GM18526 (cell line): ENCODE measurements at regions not wholly inside any gene's neighbourhood (a gene's known extent, or its start where the extent isn't known, plus 50 kb on each side); places are given as distances from the start of the nearest gene placed in this dataset.

Source experiments
- POLR2A ChIP-seq: IDR thresholded peaks from 3 replicates; pipeline ENCODE4 v1.6.1; 2011; ENCODE audit not compliant: insufficient read length; ENCODE audit errors: extremely low read depth

DNA sequence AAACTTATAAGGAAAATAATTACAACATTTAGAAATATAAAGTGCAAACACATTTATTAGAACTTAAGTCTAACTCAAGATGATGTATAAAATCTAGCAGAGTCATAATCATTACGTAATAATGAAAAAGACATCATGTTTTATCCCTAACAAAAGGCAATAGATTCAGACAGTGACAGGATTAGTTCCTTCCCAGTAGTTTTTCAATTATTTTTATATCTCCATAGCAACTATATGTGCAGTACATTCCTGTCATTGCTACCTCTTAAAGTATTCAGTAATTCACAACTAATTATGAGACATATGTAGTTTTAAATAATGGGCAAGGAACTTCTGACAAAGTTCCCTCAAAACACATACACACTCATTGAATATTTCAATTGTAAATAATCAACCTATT, 687.9 kb downstream of the CCDC85A start:
- no peak for TF ChIP-seq POLR2A

GRCh38 chr2:56874717-56875116, 690.9 kb downstream of the CCDC85A start:
- no peak for TF ChIP-seq POLR2A

DNA sequence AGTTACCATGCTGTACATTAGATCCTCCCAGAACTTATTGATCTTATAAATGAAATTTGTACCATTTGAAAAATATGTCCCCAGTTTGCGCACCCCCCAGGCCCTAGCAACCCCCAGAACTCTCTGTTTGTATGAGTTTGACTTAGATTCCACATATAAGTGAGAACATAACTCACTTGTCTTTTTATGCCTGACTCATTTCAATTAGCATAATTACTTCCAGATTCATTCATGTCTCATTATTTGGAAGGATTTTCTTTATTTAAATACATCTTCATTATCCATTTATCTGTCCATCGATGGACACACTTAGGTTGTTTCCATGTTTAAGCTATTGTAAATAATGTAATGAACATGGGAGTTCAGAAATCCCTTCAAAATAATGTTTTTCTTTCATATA, 705.9 kb downstream of the CCDC85A start:
- no peak for TF ChIP-seq POLR2A

- no peak for TF ChIP-seq POLR2A
Measured at GRCh38 chr2:56892382-56892781, 708.6 kb downstream of the CCDC85A start.

DNA sequence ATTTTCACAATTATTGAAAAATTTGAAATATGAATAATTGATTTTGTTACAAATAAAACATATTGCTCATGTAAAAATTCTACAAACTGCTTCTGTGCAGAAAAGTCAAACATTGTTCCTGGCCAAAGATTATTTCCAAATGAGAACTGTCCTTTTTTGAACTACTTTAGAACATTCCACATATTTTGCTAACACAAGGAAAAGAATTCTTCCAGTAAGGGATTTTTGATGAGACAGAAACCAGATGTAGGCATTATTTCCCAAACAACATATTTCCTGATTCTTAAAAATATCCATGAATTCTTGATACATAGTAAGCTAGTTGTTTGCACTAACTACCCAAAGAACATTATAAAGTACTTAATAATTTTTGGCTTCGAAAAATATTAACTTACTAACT, 715.2 kb downstream of the CCDC85A start:
- no peak for TF ChIP-seq POLR2A

DNA sequence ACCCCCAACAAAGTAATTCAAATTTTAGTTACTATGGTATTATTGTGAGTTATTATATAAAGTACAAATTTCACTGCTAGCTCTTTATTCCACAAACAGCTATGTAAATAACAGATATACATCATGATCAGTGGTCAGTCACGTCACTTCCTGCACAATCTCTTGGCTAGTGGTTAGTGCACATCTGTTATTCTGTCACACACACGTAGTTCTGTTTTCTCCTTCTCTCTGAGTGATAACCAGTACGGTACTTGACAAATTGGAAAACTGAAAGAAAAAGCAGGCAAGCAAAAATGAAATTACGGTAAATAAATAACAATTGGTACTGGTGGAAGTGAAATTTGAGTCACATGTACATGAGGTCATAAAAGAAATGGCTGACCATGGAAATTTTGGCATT, 728.7 kb downstream of the CCDC85A start:
- no peak for TF ChIP-seq POLR2A

DNA sequence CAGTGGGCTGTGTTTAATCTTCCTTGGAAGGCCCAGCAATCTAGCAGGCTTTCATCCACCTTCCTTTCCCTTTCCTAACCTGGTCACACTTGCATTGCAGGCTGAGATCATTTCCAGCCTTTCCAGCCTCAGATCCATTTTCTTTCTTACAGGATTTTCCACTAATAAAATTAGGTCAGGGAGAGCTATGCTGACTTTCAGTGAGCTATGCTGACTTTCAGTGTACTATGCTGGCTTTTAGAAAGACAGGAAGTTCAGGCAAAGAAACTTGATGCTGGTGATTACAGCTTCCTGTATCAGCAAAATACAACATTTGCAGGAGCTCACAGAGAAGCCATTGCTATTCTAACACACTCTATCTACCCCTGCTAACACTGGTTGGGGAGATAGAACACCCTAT, 735.0 kb downstream of the CCDC85A start:
- no peak for TF ChIP-seq POLR2A

- TF ChIP-seq POLR2A, result no peak
Measured at GRCh38 chr2:56933976-56934375, 750.2 kb downstream of the CCDC85A start.

DNA sequence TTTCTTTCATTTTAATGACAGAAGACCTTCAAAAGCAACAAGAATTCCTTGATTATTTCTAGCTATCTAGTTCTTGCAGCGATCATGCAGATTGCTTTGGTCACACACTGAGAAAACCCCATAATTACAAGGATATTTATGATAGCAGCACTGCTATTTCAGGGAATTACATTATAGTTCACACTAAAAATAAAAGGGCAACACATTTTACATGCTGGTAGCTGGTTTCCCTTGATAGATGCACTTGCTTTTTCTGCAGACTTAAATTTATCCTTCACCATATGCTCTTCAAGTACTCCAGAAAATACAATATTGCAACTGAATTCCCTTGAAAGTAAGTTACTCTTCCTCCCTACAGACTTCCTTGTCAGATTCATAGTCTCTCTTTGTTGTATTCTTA, 751.1 kb downstream of the CCDC85A start:
- no peak for TF ChIP-seq POLR2A

GRCh38 chr2:56940054-56940453, 756.3 kb downstream of the CCDC85A start:
- no peak for TF ChIP-seq POLR2A

GRCh38 chr2:56952871-56953270, 769.1 kb downstream of the CCDC85A start:
- TF ChIP-seq POLR2A, result no peak

- no peak for TF ChIP-seq POLR2A
Measured at GRCh38 chr2:56960581-56960980, 776.8 kb downstream of the CCDC85A start.

DNA sequence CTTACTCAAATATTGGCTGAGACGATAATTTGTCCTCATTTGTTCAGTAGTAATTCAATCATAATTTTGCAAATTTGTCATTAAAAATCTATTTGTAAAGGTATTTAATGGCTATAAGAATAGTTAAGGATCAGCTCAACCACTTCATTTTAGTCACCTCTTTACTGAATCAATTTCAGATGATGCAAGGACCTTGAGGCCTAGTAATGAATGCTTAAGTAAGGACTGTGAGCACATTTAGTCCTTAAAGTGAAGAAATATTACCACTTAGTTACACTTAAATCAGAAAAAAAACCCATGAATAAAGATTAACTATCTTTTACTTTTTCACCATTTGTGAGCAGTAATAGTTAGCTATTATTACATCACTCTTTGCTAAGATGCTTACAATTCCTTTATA, 778.9 kb downstream of the CCDC85A start:
- TF ChIP-seq POLR2A, result no peak

GRCh38 chr2:56969513-56969912, 785.7 kb downstream of the CCDC85A start:
- TF ChIP-seq POLR2A, result no peak

- no peak for TF ChIP-seq POLR2A
Measured at GRCh38 chr2:56971383-56971974, 787.7 kb downstream of the CCDC85A start.

DNA sequence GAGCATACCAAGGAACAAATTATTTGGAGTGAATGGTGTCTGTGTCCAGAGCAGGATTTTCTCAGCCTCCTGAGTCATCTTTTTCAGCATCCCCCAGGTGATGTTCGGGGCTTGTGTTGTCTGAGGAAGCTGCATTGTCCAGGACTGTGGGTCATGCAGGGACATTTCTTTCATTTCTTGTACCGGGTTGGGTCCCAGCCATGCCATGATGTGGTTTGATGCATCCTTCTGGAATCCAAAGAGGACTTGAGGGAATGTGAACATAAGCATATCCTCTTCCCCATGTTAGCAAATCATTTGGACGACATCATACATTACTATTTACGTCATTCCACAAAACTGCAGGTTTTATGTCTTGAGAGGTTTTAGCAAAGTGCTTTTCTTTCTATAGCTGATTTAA, 797.8 kb downstream of the CCDC85A start:
- TF ChIP-seq POLR2A, result no peak

DNA sequence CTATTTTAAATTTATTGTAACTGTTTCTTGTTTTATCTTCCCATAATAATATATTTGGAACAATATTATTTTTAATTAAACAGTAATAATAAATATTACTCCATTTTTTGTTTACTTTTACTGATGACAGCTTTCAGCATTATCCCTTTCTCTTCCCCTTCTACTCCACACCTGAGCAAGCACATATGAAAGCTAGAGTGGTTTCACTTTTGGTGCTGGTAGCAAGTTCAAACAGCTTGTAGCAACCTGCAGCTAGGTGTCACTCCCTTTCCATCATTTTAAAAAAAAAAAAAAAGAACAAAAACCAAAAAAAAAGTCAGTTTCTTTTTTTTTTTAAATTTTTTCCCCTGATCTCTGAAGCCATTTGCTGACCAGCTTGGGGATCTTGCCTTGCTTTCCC, 801.8 kb downstream of the CCDC85A start:
- no peak for TF ChIP-seq POLR2A

GRCh38 chr2:57022496-57022895, 838.7 kb downstream of the CCDC85A start:
- no peak for TF ChIP-seq POLR2A

GRCh38 chr2:57044931-57045635, 861.3 kb downstream of the CCDC85A start:
- no peak for TF ChIP-seq POLR2A
